Upper lobe of right lung (tissue), 1 donor: ENCODE measurements at regions not wholly inside any gene's neighbourhood (a gene's known extent, or its start where the extent isn't known, plus 50 kb on each side); places are given as distances from the start of the nearest gene placed in this dataset.

Experiments used
- ATAC-seq: fragments of 200-7000 bp; cut with Tn5 transposase; one replicate; pipeline ENCODE4 v1.9.1; 2020; ENCODE audit warnings: mild to moderate bottlenecking, moderate library complexity
- DNase-seq: peaks from one replicate; pipeline ENCODE4 v3.0.0-alpha.2; 2020
- H3K27ac ChIP-seq: fragments of 200-600 bp; one replicate; pipeline ENCODE4 v1.8.0; 2022
- H3K27me3 ChIP-seq: fragments of 200-600 bp; one replicate; pipeline ENCODE4 v1.8.0; 2022; ENCODE audit warnings: mild to moderate bottlenecking
- H3K36me3 ChIP-seq: fragments of 200-600 bp; one replicate; pipeline ENCODE4 v1.8.0; 2022
- H3K4me1 ChIP-seq: fragments of 200-600 bp; one replicate; pipeline ENCODE4 v1.8.0; 2022
- H3K4me3 ChIP-seq: fragments of 200-600 bp; one replicate; pipeline ENCODE4 v1.8.0; 2022; ENCODE audit warnings: mild to moderate bottlenecking
- H3K9me3 ChIP-seq: fragments of 200-600 bp; one replicate; pipeline ENCODE4 v1.8.0; 2022
- CTCF ChIP-seq: fragments of 200-600 bp; IDR thresholded peaks from one replicate; pipeline ENCODE4 v1.8.0; 2022; ENCODE audit warnings: antibody characterized with exemption
- intact Hi-C: fragments of 100-400 bp; cut with DNase I; formaldehyde crosslinking; loops from one replicate; pipeline ENCODE4 v1.11.0; 2022
- donor health status: DM: no; HTN: yes; CAD: no; lungs with severe emphysema.

- TF ChIP-seq CTCF: no peak
Measured at GRCh38 chr2:67854103-67854743, 208.6 kb downstream of the C1D start.

GRCh38 chr2:67854798-67855197 lies 208.0 kb downstream of the C1D start:
- Histone ChIP-seq H3K9me3 (no peaks in the 10 kb centered on the region), H3K4me1 (no peaks in the 10 kb centered on the region), H3K4me3 (no peak overlapping the region), H3K27ac (no peak overlapping the region), H3K27me3 (no peaks in the 10 kb centered on the region), H3K36me3 (no peaks in the 10 kb centered on the region)
- no peak for TF ChIP-seq CTCF
- DNase-seq (no peak), ATAC-seq (no peak)
- intact Hi-C loops: no loop called here

More at GRCh38 chr2:67854103-67854743, 208.6 kb downstream of the C1D start:
- no peak for ATAC-seq
- H3K27me3 ChIP-seq: no peaks in the 10 kb centered on the region
- no peak overlapping the region for H3K4me3 ChIP-seq
- no peaks in the 10 kb centered on the region for H3K4me1 ChIP-seq
- H3K27ac ChIP-seq: no peak overlapping the region
- intact Hi-C loops: no loop called here
- DNase-seq: no peak
- no peaks in the 10 kb centered on the region for H3K36me3 ChIP-seq
- H3K9me3 ChIP-seq: no peaks in the 10 kb centered on the region

GRCh38 chr2:67856866-67857265 lies 205.9 kb downstream of the C1D start:
- intact Hi-C loops: no loop called here
- no peak overlapping the region for H3K27ac ChIP-seq
- H3K4me1 ChIP-seq: no peaks in the 10 kb centered on the region
- no peak overlapping the region for H3K4me3 ChIP-seq
- ATAC-seq (no peak), DNase-seq (no peak)
- H3K27me3 ChIP-seq: no peaks in the 10 kb centered on the region
- H3K36me3 ChIP-seq: no peaks in the 10 kb centered on the region
- no peaks in the 10 kb centered on the region for H3K9me3 ChIP-seq
- TF ChIP-seq CTCF: no peak

- no peak overlapping the region for H3K4me3 ChIP-seq
- no peaks in the 10 kb centered on the region for H3K36me3 ChIP-seq
- TF ChIP-seq CTCF: no peak
- ATAC-seq (no peak), DNase-seq (no peak)
- no peak overlapping the region for H3K27ac ChIP-seq
- no peaks in the 10 kb centered on the region for H3K4me1 ChIP-seq
- intact Hi-C loops: no loop called here
- H3K9me3 ChIP-seq: no peaks in the 10 kb centered on the region
- no peaks in the 10 kb centered on the region for H3K27me3 ChIP-seq
Measured at GRCh38 chr2:67857836-67858235, 205.0 kb downstream of the C1D start.

GRCh38 chr2:67858886-67859285 lies 203.9 kb downstream of the C1D start:
- no peak for ATAC-seq
- intact Hi-C loops: no loop called here
- no peaks in the 10 kb centered on the region for H3K9me3 ChIP-seq
- no peaks in the 10 kb centered on the region for H3K27me3 ChIP-seq
- no peaks in the 10 kb centered on the region for H3K36me3 ChIP-seq
- no peaks in the 10 kb centered on the region for H3K4me1 ChIP-seq
- DNase-seq: no peak
- no peak for TF ChIP-seq CTCF
- no peak overlapping the region for H3K4me3 ChIP-seq
- H3K27ac ChIP-seq: no peak overlapping the region

- no peak overlapping the region for H3K4me3 ChIP-seq
- no peak for TF ChIP-seq CTCF
- DNase-seq: no peak
- no peak overlapping the region for H3K27ac ChIP-seq
- H3K36me3 ChIP-seq: no peaks in the 10 kb centered on the region
- intact Hi-C loops: no loop called here
- H3K4me1 ChIP-seq: no peaks in the 10 kb centered on the region
- ATAC-seq: no peak
- no peaks in the 10 kb centered on the region for H3K27me3 ChIP-seq
- H3K9me3 ChIP-seq: no peaks in the 10 kb centered on the region
Measured at GRCh38 chr2:67865917-67866316, 196.9 kb downstream of the C1D start.
